ENCODE measurements at regions not wholly inside any gene's neighbourhood (a gene's known extent, or its start where the extent isn't known, plus 50 kb on each side); places are given as distances from the start of the nearest gene placed in this dataset.

- TF ChIP-seq CTCF (IDR thresholded peaks at IDR 0.05; ENCODE audit: low read depth, low read length): no peak
- TF ChIP-seq EZH2phosphoT487 (IDR thresholded peaks at IDR 0.05; ENCODE audit: low read depth): no peak
These were observed 257.9 kb downstream of the MAFB start for GRCh38 chr20:40431112-40431511.
